ENCODE measurements at regions not wholly inside any gene's neighbourhood (a gene's known extent, or its start where the extent isn't known, plus 50 kb on each side); places are given as distances from the start of the nearest gene placed in this dataset.

GRCh38 chr2:106990297-106990696 is 104.3 kb upstream of the ST6GAL2 start:
- intact Hi-C loops (cut with DNase I), result loop anchor here (10.0 kb wide), 1 partner anchor 325 kb away; no protein-coding TSS in a partner anchor
- Histone ChIP-seq H3K4me1 (peaks cover 0 to 4% of the 10 kb centered on the region in 2 donors), H3K9me3 (no peaks in the 10 kb centered on the region), H3K27ac (no peak overlapping the region), H3K27me3 (no peaks in the 10 kb centered on the region), H3K36me3 (no peaks in the 10 kb centered on the region), H3K4me3 (no peak overlapping the region)
- no peak for DNase-seq (ENCODE audit: low spot score in 2 of 2)
- no peak for TF ChIP-seq CTCF (IDR thresholded peaks at IDR 0.05)

- H3K27me3 ChIP-seq, result no peaks in the 10 kb centered on the region
- no peaks in the 10 kb centered on the region for H3K9me3 ChIP-seq
- no peak for TF ChIP-seq CTCF (IDR thresholded peaks at IDR 0.05)
- no peak overlapping the region for H3K4me3 ChIP-seq
- H3K36me3 ChIP-seq, result no peaks in the 10 kb centered on the region
- no peak for DNase-seq (ENCODE audit: low spot score in 2 of 2)
- H3K4me1 ChIP-seq, result peaks cover 6 to 16% of the 10 kb centered on the region in 2 donors
- no peak overlapping the region for H3K27ac ChIP-seq
- intact Hi-C loops (cut with DNase I), result loop anchor here (10.0 kb wide), 1 partner anchor 323 kb away; no protein-coding TSS in a partner anchor
These were observed 105.9 kb upstream of the ST6GAL2 start for GRCh38 chr2:106991866-106992265.

- peak in 1 of 2 donors; percentile 72 for DNase-seq (ENCODE audit: low spot score in 2 of 2)
- peak overlapping the region in 1 of 2 donors; percentile 53 for H3K4me3 ChIP-seq
- no peaks in the 10 kb centered on the region for H3K27me3 ChIP-seq
- TF ChIP-seq CTCF (IDR thresholded peaks at IDR 0.05), result no peak
- no peaks in the 10 kb centered on the region for H3K36me3 ChIP-seq
- intact Hi-C loops (cut with DNase I), result loop anchor here (5.0 to 10.0 kb wide), 5 partner anchors 43 to 417 kb away; partner anchors contain the start of gene ST6GAL2
- H3K4me1 ChIP-seq, result peaks cover 6 to 16% of the 10 kb centered on the region in 2 donors
- H3K9me3 ChIP-seq, result no peaks in the 10 kb centered on the region
- H3K27ac ChIP-seq, result peak overlapping the region in 1 of 2 donors; percentile 68
These were observed 109.6 kb upstream of the ST6GAL2 start for GRCh38 chr2:106995556-106995955.

GRCh38 chr2:106996171-106996769 is 110.3 kb upstream of the ST6GAL2 start:
- H3K27ac ChIP-seq, result peak overlapping the region in 1 of 2 donors; percentile 68
- H3K4me3 ChIP-seq, result peak overlapping the region in 1 of 2 donors; percentile 53
- intact Hi-C loops (cut with DNase I), result loop anchor here (5.0 to 10.0 kb wide), 5 partner anchors 44 to 416 kb away; partner anchors contain the start of gene ST6GAL2

GRCh38 chr2:106997204-106997603 is 111.2 kb upstream of the ST6GAL2 start:
- H3K4me1 ChIP-seq, result peaks cover 6 to 16% of the 10 kb centered on the region in 2 donors
- no peak for DNase-seq (ENCODE audit: low spot score in 2 of 2)
- H3K4me3 ChIP-seq, result no peak overlapping the region
- no peaks in the 10 kb centered on the region for H3K36me3 ChIP-seq
- H3K27ac ChIP-seq, result no peak overlapping the region
- no peak for TF ChIP-seq CTCF (IDR thresholded peaks at IDR 0.05)
- intact Hi-C loops (cut with DNase I), result loop anchor here (5.0 to 10.0 kb wide), 5 partner anchors 45 to 415 kb away; partner anchors contain the start of gene ST6GAL2
- H3K9me3 ChIP-seq, result no peaks in the 10 kb centered on the region
- H3K27me3 ChIP-seq, result no peaks in the 10 kb centered on the region

More at GRCh38 chr2:106996171-106996769, 110.3 kb upstream of the ST6GAL2 start:
- H3K36me3 ChIP-seq, result no peaks in the 10 kb centered on the region
- DNase-seq (ENCODE audit: low spot score in 2 of 2), result no peak
- TF ChIP-seq CTCF (IDR thresholded peaks at IDR 0.05), result no peak
- H3K27me3 ChIP-seq, result no peaks in the 10 kb centered on the region
- H3K4me1 ChIP-seq, result peaks cover 6 to 16% of the 10 kb centered on the region in 2 donors
- H3K9me3 ChIP-seq, result no peaks in the 10 kb centered on the region
